GM18505 (cell line): ENCODE measurements at regions not wholly inside any gene's neighbourhood (a gene's known extent, or its start where the extent isn't known, plus 50 kb on each side); places are given as distances from the start of the nearest gene placed in this dataset.
"Not testable (repeated sequence)": the region's sequence is repeated elsewhere in the genome, so short reads cannot be mapped to it uniquely, and the experiment has no call there.

Source experiments
- ATAC-seq: cut with Tn5 transposase; IDR thresholded peaks from one replicate; pipeline ENCODE4 v1.9.1; 2021; ENCODE audit not compliant: unreplicated experiment
- POLR2A ChIP-seq: IDR thresholded peaks from 4 replicates; pipeline ENCODE4 v1.6.1; 2011; ENCODE audit warnings: borderline replicate concordance; ENCODE audit not compliant: insufficient read depth, insufficient read length; ENCODE audit errors: extremely low read depth

- ATAC-seq: no peak
Observed at GRCh38 chr2:183807870-183808269, 683.6 kb downstream of the NUP35 start.

DNA sequence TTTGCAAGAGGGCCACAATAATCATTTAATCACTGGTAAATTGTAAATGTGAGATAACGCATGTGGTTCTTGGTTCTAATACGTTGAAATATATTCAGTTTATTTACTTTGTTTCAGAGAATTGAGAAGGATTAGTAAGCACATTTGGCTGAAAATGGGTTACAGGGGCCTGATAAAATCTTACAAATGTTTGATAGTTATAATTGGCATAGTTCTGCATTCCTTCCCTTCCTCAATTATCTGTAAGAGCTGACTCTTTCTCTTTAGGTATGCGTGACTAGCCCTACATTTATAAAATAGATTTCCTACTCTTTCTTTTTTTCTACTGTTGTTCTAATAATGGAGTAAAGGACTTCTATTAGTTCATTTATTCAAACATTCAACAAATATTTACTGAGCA is 685.2 kb downstream of the NUP35 start:
- ATAC-seq: no peak
- TF ChIP-seq POLR2A: no peak

More at GRCh38 chr2:183807870-183808269, 683.6 kb downstream of the NUP35 start:
- no peak for TF ChIP-seq POLR2A

GRCh38 chr2:183811281-183811680 is 687.0 kb downstream of the NUP35 start:
- no peak for ATAC-seq
- no peak for TF ChIP-seq POLR2A

- TF ChIP-seq POLR2A: no peak
- no peak for ATAC-seq
Observed at GRCh38 chr2:183812091-183812490, 687.8 kb downstream of the NUP35 start.

DNA sequence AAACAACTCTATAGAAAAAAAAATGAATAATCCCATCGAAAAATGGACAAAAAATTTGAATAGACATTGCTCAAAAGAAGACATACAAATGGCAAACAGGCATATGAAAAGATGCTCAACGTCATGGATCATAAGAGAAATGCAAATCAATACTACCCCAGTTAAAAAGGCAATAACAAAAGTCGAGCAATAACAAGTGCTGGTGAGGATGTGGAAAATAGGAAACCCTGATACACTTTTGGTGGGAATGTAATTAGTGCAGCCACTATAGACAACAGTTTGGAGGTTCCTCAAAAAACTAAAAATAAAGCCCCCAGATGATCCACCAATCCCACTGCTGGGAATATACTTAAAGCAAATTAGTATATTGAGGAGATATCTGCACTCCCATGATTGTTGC is 701.5 kb downstream of the NUP35 start:
- TF ChIP-seq POLR2A: no peak
- ATAC-seq: no peak

- TF ChIP-seq POLR2A: no peak
- no peak for ATAC-seq
Observed at GRCh38 chr2:183829931-183830330, 705.7 kb downstream of the NUP35 start.

DNA sequence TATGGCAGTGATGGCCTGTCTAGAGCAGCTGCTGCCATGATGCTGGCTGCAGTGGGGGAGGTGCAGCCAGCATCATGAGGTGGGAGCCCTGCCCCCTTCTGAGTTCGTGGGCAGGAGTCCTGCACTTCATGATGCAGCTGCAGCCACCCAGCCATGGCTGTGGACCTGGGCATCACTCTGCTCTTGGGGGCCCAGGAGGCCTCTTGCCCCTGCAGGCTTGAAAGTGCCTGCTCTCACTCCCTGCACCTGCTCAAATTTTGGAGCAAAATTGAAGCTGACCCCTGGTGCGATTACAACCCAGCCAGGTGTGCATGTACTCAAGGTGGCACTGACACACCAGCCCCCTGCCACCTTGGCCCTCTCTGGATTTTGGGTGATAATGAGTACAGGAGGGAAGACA is 712.9 kb downstream of the NUP35 start:
- TF ChIP-seq POLR2A: no peak
- no peak for ATAC-seq

DNA sequence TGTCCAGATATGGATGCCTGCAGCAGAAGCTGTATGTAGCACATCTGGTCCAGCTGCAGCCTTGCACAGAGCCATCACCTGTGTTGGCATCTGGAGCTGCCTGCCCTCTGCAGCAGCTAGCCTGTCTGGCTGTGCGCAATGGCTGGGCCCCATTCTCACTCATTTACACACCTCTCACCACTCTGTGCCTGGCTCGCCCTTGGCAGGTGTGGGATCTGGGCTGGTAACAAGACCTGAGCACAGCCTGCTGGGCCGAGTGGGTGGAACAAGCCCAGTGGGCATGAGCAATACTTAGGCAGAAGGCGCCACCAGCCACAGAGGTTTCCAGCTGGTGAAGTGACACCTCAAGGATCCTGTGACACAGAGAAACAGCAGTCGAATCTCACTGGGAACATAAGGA is 714.1 kb downstream of the NUP35 start:
- no peak for ATAC-seq
- no peak for TF ChIP-seq POLR2A

- no peak for TF ChIP-seq POLR2A
- ATAC-seq: no peak
Observed at GRCh38 chr2:183840061-183840584, 715.9 kb downstream of the NUP35 start.

- not testable (repeated sequence) for ATAC-seq
Observed at GRCh38 chr2:183849826-183850225, 725.6 kb downstream of the NUP35 start.

DNA sequence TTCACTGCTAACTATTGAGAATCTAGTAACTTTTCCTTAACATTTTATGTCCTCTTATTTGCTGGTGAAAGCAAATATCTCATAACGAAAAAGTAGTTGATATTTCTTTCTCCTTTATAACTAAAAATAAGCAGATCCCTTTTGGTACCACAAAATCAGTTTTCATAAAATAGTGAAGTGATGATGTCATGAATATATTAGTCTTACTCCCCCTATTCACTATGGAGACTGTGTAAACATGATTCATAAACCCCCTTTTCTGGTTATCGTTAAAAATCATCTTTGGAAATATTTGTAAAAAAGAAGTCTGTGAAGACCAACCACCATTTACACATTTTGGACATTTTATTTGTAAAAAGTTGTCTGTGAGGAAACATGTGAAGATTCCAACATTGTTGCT is 734.9 kb downstream of the NUP35 start:
- no peak for ATAC-seq
- no peak for TF ChIP-seq POLR2A

- TF ChIP-seq POLR2A: no peak
Observed at GRCh38 chr2:183866666-183867065, 731.7 kb upstream of the ZNF804A start.

GRCh38 chr2:183867206-183867605 is 731.1 kb upstream of the ZNF804A start:
- no peak for TF ChIP-seq POLR2A
- ATAC-seq: no peak

More at GRCh38 chr2:183866666-183867065, 731.7 kb upstream of the ZNF804A start:
- ATAC-seq: no peak

GRCh38 chr2:183868153-183868552 is 730.2 kb upstream of the ZNF804A start:
- TF ChIP-seq POLR2A: no peak
- no peak for ATAC-seq

DNA sequence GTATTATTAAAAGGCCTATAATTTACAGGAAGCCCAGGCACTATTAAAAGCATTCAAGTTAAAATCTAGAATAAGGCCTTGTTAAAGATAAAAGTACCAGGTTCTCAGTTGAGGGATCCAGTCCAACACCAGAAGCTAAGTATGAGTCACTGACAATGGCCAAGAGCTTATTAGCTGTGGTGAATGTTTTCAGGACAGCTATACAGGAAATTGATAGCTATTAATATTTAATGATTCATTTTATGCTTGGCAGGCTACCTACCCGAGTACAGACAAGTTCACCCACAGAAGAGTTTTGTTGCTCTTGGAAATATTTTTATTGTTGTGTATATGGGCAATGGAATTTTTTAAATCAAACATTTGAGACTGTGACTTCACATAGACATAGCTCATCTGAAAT is 729.6 kb upstream of the ZNF804A start:
- no peak for TF ChIP-seq POLR2A
- no peak for ATAC-seq
